Glutamatergic neuron (in vitro differentiated cells): ENCODE measurements at regions not wholly inside any gene's neighbourhood (a gene's known extent, or its start where the extent isn't known, plus 50 kb on each side); places are given as distances from the start of the nearest gene placed in this dataset.
"Not testable (repeated sequence)": the region's sequence is repeated elsewhere in the genome, so short reads cannot be mapped to it uniquely, and the experiment has no call there.

Source experiments
- DNase-seq: peaks from one replicate; pipeline ENCODE4 v3.0.0; 2022
- H3K27ac Mint-ChIP-seq: one replicate; pipeline ENCODE4 v1.8.0; 2020; ENCODE audit warnings: mild to moderate bottlenecking, mixed read lengths, inconsistent platforms; ENCODE audit not compliant: unreplicated experiment
- H3K27me3 Mint-ChIP-seq: one replicate; pipeline ENCODE4 v1.8.0; 2020; ENCODE audit warnings: mild to moderate bottlenecking, moderate library complexity, mixed read lengths, inconsistent platforms; ENCODE audit not compliant: unreplicated experiment
- H3K36me3 Mint-ChIP-seq: one replicate; pipeline ENCODE4 v1.8.0; 2020; ENCODE audit warnings: mild to moderate bottlenecking, mixed read lengths, inconsistent platforms; ENCODE audit not compliant: unreplicated experiment
- H3K4me1 Mint-ChIP-seq: one replicate; pipeline ENCODE4 v1.8.0; 2020; ENCODE audit warnings: mild to moderate bottlenecking, low read depth, mixed read lengths, inconsistent platforms; ENCODE audit not compliant: unreplicated experiment
- H3K4me3 Mint-ChIP-seq: one replicate; pipeline ENCODE4 v1.8.0; 2020; ENCODE audit warnings: mild to moderate bottlenecking, mixed read lengths, inconsistent platforms; ENCODE audit not compliant: unreplicated experiment
- H3K9me3 Mint-ChIP-seq: one replicate; pipeline ENCODE4 v1.8.0; 2020; ENCODE audit warnings: mild to moderate bottlenecking, moderate library complexity, mixed read lengths, inconsistent platforms; ENCODE audit not compliant: unreplicated experiment

- H3K4me3 Mint-ChIP-seq, H3K36me3 Mint-ChIP-seq, H3K9me3 Mint-ChIP-seq, H3K4me1 Mint-ChIP-seq, H3K27ac Mint-ChIP-seq, DNase-seq, H3K27me3 Mint-ChIP-seq: not testable (repeated sequence)
These were observed 50.8 kb downstream of the PPIAL4G start for GRCh38 chr1:148432318-148432717.

GRCh38 chr1:148429856-148430255 is 53.2 kb downstream of the PPIAL4G start:
- H3K36me3 Mint-ChIP-seq, H3K4me3 Mint-ChIP-seq, DNase-seq, H3K9me3 Mint-ChIP-seq, H3K27ac Mint-ChIP-seq, H3K4me1 Mint-ChIP-seq, H3K27me3 Mint-ChIP-seq: not testable (repeated sequence)

- H3K27ac Mint-ChIP-seq = not testable (repeated sequence)
These were observed 56.0 kb downstream of the PPIAL4G start for GRCh38 chr1:148426940-148427611.

GRCh38 chr1:148426385-148426784 is 56.7 kb downstream of the PPIAL4G start:
- H3K27ac Mint-ChIP-seq, H3K36me3 Mint-ChIP-seq, DNase-seq, H3K4me1 Mint-ChIP-seq, H3K4me3 Mint-ChIP-seq, H3K27me3 Mint-ChIP-seq, H3K9me3 Mint-ChIP-seq: not testable (repeated sequence)

More at GRCh38 chr1:148426940-148427611, 56.0 kb downstream of the PPIAL4G start:
- not testable (repeated sequence) for H3K36me3 Mint-ChIP-seq, H3K4me3 Mint-ChIP-seq, H3K27me3 Mint-ChIP-seq, H3K9me3 Mint-ChIP-seq, DNase-seq, H3K4me1 Mint-ChIP-seq

GRCh38 chr1:148424143-148425003 is 58.7 kb downstream of the PPIAL4G start:
- not testable (repeated sequence) for DNase-seq, H3K27me3 Mint-ChIP-seq, H3K4me3 Mint-ChIP-seq, H3K9me3 Mint-ChIP-seq, H3K36me3 Mint-ChIP-seq, H3K4me1 Mint-ChIP-seq, H3K27ac Mint-ChIP-seq

- not testable (repeated sequence) for H3K4me1 Mint-ChIP-seq, H3K9me3 Mint-ChIP-seq, H3K27me3 Mint-ChIP-seq, DNase-seq, H3K36me3 Mint-ChIP-seq, H3K27ac Mint-ChIP-seq, H3K4me3 Mint-ChIP-seq
These were observed 60.2 kb downstream of the PPIAL4G start for GRCh38 chr1:148422921-148423320.

- not testable (repeated sequence) for H3K9me3 Mint-ChIP-seq, H3K27ac Mint-ChIP-seq, H3K4me1 Mint-ChIP-seq, H3K36me3 Mint-ChIP-seq, H3K4me3 Mint-ChIP-seq, H3K27me3 Mint-ChIP-seq, DNase-seq
These were observed 65.9 kb downstream of the PPIAL4G start for GRCh38 chr1:148417241-148417640.

- H3K9me3 Mint-ChIP-seq, H3K27me3 Mint-ChIP-seq, DNase-seq, H3K36me3 Mint-ChIP-seq, H3K4me3 Mint-ChIP-seq, H3K27ac Mint-ChIP-seq, H3K4me1 Mint-ChIP-seq: not testable (repeated sequence)
These were observed 69.7 kb downstream of the PPIAL4G start for GRCh38 chr1:148413385-148413784.

- H3K9me3 Mint-ChIP-seq = not testable (repeated sequence)
These were observed 78.1 kb downstream of the PPIAL4G start for GRCh38 chr1:148404786-148405568.

GRCh38 chr1:148403925-148404324 is 79.2 kb downstream of the PPIAL4G start:
- not testable (repeated sequence) for H3K9me3 Mint-ChIP-seq, H3K36me3 Mint-ChIP-seq, DNase-seq, H3K27me3 Mint-ChIP-seq, H3K4me1 Mint-ChIP-seq
- peak overlapping the region; percentile 71 for H3K4me3 Mint-ChIP-seq
- peak overlapping the region; percentile 5 for H3K27ac Mint-ChIP-seq

More at GRCh38 chr1:148404786-148405568, 78.1 kb downstream of the PPIAL4G start:
- not testable (repeated sequence) for DNase-seq, H3K27me3 Mint-ChIP-seq, H3K4me1 Mint-ChIP-seq, H3K27ac Mint-ChIP-seq, H3K36me3 Mint-ChIP-seq, H3K4me3 Mint-ChIP-seq

- not testable (repeated sequence) for DNase-seq, H3K9me3 Mint-ChIP-seq, H3K36me3 Mint-ChIP-seq, H3K27me3 Mint-ChIP-seq, H3K4me1 Mint-ChIP-seq
- Mint-ChIP-seq H3K27ac (peak overlapping the region; percentile 100), H3K4me3 (peak overlapping the region; percentile 100)
These were observed 80.0 kb downstream of the PPIAL4G start for GRCh38 chr1:148403085-148403456.
